ENCODE measurements at regions not wholly inside any gene's neighbourhood (a gene's known extent, or its start where the extent isn't known, plus 50 kb on each side); places are given as distances from the start of the nearest gene placed in this dataset.

DNA sequence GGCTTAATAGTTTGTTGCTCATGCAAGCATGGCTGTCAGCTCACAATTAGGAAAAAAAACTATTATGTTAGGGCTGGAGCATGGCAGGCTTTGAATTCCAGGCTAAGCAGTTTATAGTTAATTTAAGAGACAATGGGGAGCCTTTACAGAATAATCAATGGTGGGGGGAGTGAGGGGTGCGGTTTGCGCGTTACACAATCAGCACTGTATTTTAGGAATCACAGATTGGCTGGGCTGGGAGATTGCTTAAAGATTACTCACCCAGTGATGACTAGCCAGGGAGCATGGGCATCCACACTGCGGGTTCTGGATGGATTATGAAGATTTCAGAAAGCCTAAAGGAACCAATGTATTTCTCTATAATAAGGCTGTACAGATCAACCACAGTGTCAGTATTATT, 186.6 kb downstream of the SOX3 start:
- Histone ChIP-seq H3K79me2 (ENCODE audit: control insufficient read depth, insufficient read depth, low read length) (no peaks in the 10 kb centered on the region), H3K27ac (ENCODE audit: insufficient read depth, low read depth, low read length) (no peak overlapping the region), H3K36me3 (ENCODE audit: control insufficient read depth in 2 of 2, extremely low read depth in 1 of 2, insufficient read depth in 2 of 2, low read length in 2 of 2) (no peaks in the 10 kb centered on the region), H3K9me3 (replicated peaks; ENCODE audit: control insufficient read depth, insufficient read depth, low read length) (no peaks in the 10 kb centered on the region), H2AFZ (ENCODE audit: low read depth, low read length) (no peak overlapping the region), H3K4me3 (replicated peaks in 1 of 3; ENCODE audit: insufficient read depth in 1 of 3, low read depth in 1 of 3, low read length in 3 of 3) (no peak overlapping the region), H3K4me2 (ENCODE audit: insufficient read depth, low read length) (no peak overlapping the region), H3K4me1 (ENCODE audit: control insufficient read depth, extremely low read depth, insufficient read depth, low read length) (no peaks in the 10 kb centered on the region), H3K9me1 (replicated peaks; ENCODE audit: control insufficient read depth, extremely low read depth, insufficient read depth, low read length) (no peaks in the 10 kb centered on the region), H3K27me3 (ENCODE audit: control insufficient read depth in 2 of 2, insufficient read depth in 2 of 2, low read length in 2 of 2) (no peaks in the 10 kb centered on the region), H4K20me1 (replicated peaks; ENCODE audit: control insufficient read depth, extremely low read depth, insufficient read depth, low read length) (no peaks in the 10 kb centered on the region), H3K9ac (replicated peaks; ENCODE audit: extremely low read depth, insufficient read depth, low read length) (no peak overlapping the region)
- no TSS peak for BruUV-seq (replicated peaks)
- DNase-seq (ENCODE audit: low read depth, low spot score), result no peak
- no peak for TF ChIP-seq EZH2 (IDR thresholded peaks at IDR 0.05; ENCODE audit: borderline replicate concordance, low read depth, low read length, severe bottlenecking)
- no peak for TF ChIP-seq GATA2 (IDR thresholded peaks at IDR 0.05; ENCODE audit: insufficient read depth, insufficient read length, low read depth, low read length)
- TF ChIP-seq, protein P1, sequence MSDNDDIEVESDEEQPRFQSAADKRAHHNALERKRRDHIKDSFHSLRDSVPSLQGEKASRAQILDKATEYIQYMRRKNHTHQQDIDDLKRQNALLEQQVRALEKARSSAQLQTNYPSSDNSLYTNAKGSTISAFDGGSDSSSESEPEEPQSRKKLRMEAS (IDR thresholded peaks at IDR 0.05; ENCODE audit: insufficient read depth, insufficient read length), result no peak
- TF ChIP-seq FOS (IDR thresholded peaks at IDR 0.05; ENCODE audit: borderline replicate concordance, insufficient read depth, low read length), result no peak
- TF ChIP-seq POLR2A (IDR thresholded peaks at IDR 0.05; ENCODE audit: low read depth, low read length), result no peak
- TF ChIP-seq, protein P2, sequence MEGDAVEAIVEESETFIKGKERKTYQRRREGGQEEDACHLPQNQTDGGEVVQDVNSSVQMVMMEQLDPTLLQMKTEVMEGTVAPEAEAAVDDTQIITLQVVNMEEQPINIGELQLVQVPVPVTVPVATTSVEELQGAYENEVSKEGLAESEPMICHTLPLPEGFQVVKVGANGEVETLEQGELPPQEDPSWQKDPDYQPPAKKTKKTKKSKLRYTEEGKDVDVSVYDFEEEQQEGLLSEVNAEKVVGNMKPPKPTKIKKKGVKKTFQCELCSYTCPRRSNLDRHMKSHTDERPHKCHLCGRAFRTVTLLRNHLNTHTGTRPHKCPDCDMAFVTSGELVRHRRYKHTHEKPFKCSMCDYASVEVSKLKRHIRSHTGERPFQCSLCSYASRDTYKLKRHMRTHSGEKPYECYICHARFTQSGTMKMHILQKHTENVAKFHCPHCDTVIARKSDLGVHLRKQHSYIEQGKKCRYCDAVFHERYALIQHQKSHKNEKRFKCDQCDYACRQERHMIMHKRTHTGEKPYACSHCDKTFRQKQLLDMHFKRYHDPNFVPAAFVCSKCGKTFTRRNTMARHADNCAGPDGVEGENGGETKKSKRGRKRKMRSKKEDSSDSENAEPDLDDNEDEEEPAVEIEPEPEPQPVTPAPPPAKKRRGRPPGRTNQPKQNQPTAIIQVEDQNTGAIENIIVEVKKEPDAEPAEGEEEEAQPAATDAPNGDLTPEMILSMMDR (IDR thresholded peaks at IDR 0.05; ENCODE audit: extremely low read depth in 1 of 2, insufficient read depth in 1 of 2, low read depth in 1 of 2, low read length in 2 of 2), result no peak
- TF ChIP-seq POLR2AphosphoS5 (IDR thresholded peaks at IDR 0.05; ENCODE audit: insufficient read depth, low read depth, low read length), result no peak
- no peak for TF ChIP-seq MYC (IDR thresholded peaks at IDR 0.05; ENCODE audit: low read depth, low read length)
- no peak for TF ChIP-seq JUN (IDR thresholded peaks at IDR 0.05; ENCODE audit: borderline replicate concordance, insufficient read depth, insufficient read length, low read depth)
- ChIA-PET POLR2A (no interaction called here), CTCF (no interaction called here)
- intact Hi-C loops (cut with micrococcal nuclease), result no loop called here
- no peak for FAIRE-seq
- dilution Hi-C loops (cut with MboI; ENCODE audit: extremely low pct_ligation_motif_present, low sequenced_read_pairs), result no loop called here

All from endothelial cell of umbilical vein (primary cell).